ENCODE measurements at regions not wholly inside any gene's neighbourhood (a gene's known extent, or its start where the extent isn't known, plus 50 kb on each side); places are given as distances from the start of the nearest gene placed in this dataset.

- Histone ChIP-seq H3K27me3 (no peaks in the 10 kb centered on the region), H3K36me3 (no peaks in the 10 kb centered on the region), H3K4me3 (no peak overlapping the region), H3K4me1 (no peaks in the 10 kb centered on the region), H3K27ac (no peak overlapping the region), H3K9me3 (no peaks in the 10 kb centered on the region)
- ATAC-seq, result no peak
- no peak for DNase-seq
- in situ Hi-C loops (cut with MboI; ENCODE audit: low sequenced_read_pairs in 4 of 4), result no loop called here
- intact Hi-C loops (cut with DNase I; ENCODE audit: low total_unique reads), result no loop called here
- TF ChIP-seq CTCF (IDR thresholded peaks at IDR 0.05 in 4 of 5, conservative IDR thresholded peaks at IDR 0.05 in 1 of 5) (no peak), POLR2A (IDR thresholded peaks at IDR 0.05) (no peak)
Observed at GRCh38 chr6:40727271-40727670, 140.1 kb upstream of the LRFN2 start.

DNA sequence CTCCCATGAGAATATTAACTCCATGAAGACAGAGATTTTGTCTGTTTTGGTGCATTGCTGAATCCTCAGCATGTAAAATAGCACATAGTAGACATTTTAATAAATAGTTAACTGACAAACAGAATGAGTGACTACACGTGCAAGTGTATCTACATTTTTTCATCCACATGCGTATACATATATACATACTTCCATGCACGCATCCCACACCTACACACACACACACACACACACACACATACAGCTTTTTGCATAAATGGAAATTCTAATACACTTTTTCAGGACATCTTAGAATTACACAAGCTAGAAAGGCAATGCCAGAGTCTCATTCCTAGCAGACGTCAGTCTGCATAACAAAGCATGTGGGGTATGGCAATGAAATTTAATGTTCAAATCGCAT is 139.7 kb upstream of the LRFN2 start:
- in situ Hi-C loops (cut with MboI; ENCODE audit: low sequenced_read_pairs in 4 of 4), result no loop called here
- DNase-seq, result no peak

DNA sequence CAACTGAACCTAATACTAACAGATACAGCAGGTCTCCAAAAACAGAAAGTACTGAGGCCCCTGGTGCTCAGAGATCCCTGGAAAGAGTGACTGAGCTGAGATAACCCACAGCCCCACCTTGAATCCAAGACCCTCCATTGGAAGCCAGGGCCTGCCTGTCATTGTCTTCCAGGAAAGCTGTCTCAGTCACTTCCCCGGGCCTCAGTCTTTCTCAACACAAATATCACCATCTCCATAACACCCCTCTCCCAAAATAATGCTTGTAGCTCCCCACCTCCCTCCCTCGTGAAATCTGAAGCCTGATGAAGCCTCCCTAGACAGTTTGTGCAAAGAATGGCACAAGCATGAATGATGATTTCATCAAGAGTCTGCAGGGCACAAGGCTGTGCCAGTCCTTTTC is 138.2 kb upstream of the LRFN2 start:
- ATAC-seq, result no peak
- no peak overlapping the region for H3K4me3 ChIP-seq
- TF ChIP-seq CTCF (IDR thresholded peaks at IDR 0.05 in 4 of 5, conservative IDR thresholded peaks at IDR 0.05 in 1 of 5) (no peak), POLR2A (IDR thresholded peaks at IDR 0.05) (no peak)
- no peaks in the 10 kb centered on the region for H3K4me1 ChIP-seq
- H3K36me3 ChIP-seq, result no peaks in the 10 kb centered on the region
- H3K27me3 ChIP-seq, result no peaks in the 10 kb centered on the region
- intact Hi-C loops (cut with DNase I; ENCODE audit: low total_unique reads) (no loop called here), in situ Hi-C loops (cut with MboI; ENCODE audit: low sequenced_read_pairs in 4 of 4) (no loop called here)
- H3K27ac ChIP-seq, result no peak overlapping the region
- no peaks in the 10 kb centered on the region for H3K9me3 ChIP-seq
- no peak for DNase-seq

More for the DNA sequence above, 139.7 kb upstream of the LRFN2 start:
- intact Hi-C loops (cut with DNase I; ENCODE audit: low total_unique reads), result no loop called here
- TF ChIP-seq CTCF (IDR thresholded peaks at IDR 0.05 in 4 of 5, conservative IDR thresholded peaks at IDR 0.05 in 1 of 5) (no peak), POLR2A (IDR thresholded peaks at IDR 0.05) (no peak)
- no peak overlapping the region for H3K4me3 ChIP-seq
- H3K9me3 ChIP-seq, result no peaks in the 10 kb centered on the region
- ATAC-seq, result no peak
- no peaks in the 10 kb centered on the region for H3K4me1 ChIP-seq
- H3K36me3 ChIP-seq, result no peaks in the 10 kb centered on the region
- no peak overlapping the region for H3K27ac ChIP-seq
- no peaks in the 10 kb centered on the region for H3K27me3 ChIP-seq

DNA sequence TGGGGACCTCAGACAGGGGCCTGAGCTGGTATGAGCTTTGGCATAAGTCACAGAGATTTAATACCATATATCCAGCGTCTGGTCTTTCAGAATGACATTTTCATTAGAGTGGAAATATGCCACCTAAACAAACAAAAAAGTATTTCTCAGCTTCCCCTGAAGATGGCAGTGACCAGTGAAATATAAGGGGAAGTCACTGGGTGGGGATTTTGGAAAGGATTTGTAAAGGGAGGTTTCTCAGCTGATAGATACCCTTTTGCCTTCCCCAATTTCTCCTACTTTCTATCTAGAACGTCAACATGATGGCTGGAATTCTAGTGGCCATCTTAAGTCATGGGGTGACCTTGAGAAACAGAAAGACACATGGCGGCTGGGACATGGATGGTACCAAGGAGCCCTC is 137.7 kb upstream of the LRFN2 start:
- H3K36me3 ChIP-seq, result no peaks in the 10 kb centered on the region
- no peaks in the 10 kb centered on the region for H3K4me1 ChIP-seq
- H3K27ac ChIP-seq, result no peak overlapping the region
- in situ Hi-C loops (cut with MboI; ENCODE audit: low sequenced_read_pairs in 4 of 4), result no loop called here
- H3K9me3 ChIP-seq, result no peaks in the 10 kb centered on the region
- no peak for ATAC-seq
- no peak for DNase-seq
- H3K4me3 ChIP-seq, result no peak overlapping the region
- H3K27me3 ChIP-seq, result no peaks in the 10 kb centered on the region
- TF ChIP-seq POLR2A (IDR thresholded peaks at IDR 0.05) (no peak), CTCF (IDR thresholded peaks at IDR 0.05 in 4 of 5, conservative IDR thresholded peaks at IDR 0.05 in 1 of 5) (no peak)
- intact Hi-C loops (cut with DNase I; ENCODE audit: low total_unique reads), result no loop called here

DNA sequence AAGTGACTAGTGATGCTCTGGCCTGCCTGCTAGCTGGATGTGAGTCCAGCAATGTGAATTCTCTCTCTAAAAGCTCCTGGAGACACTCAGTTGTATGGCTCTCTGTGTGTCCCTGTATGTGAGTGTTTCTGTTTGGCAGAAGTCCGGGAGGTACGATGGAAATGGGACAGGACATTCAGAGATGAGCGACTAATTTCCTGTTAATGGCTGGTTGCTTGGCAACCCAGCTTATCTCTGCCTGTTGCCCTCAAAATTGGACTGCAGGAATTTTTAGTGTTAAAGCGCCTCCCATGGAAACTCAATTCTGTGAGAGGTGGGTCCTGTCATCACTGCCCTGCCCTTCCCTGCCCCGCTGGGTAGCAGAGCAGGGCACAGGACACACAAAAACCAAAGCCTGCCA is 136.8 kb upstream of the LRFN2 start:
- Histone ChIP-seq H3K36me3 (no peaks in the 10 kb centered on the region), H3K27ac (no peak overlapping the region), H3K4me1 (no peaks in the 10 kb centered on the region), H3K4me3 (no peak overlapping the region), H3K9me3 (no peaks in the 10 kb centered on the region), H3K27me3 (no peaks in the 10 kb centered on the region)
- no peak for TF ChIP-seq POLR2A (IDR thresholded peaks at IDR 0.05)
- no peak for TF ChIP-seq CTCF (IDR thresholded peaks at IDR 0.05 in 4 of 5, conservative IDR thresholded peaks at IDR 0.05 in 1 of 5)
- ATAC-seq (no peak), DNase-seq (no peak)
- in situ Hi-C loops (cut with MboI; ENCODE audit: low sequenced_read_pairs in 4 of 4) (no loop called here), intact Hi-C loops (cut with DNase I; ENCODE audit: low total_unique reads) (no loop called here)
